HG02759 (cell line): ENCODE measurements at regions not wholly inside any gene's neighbourhood (a gene's known extent, or its start where the extent isn't known, plus 50 kb on each side); places are given as distances from the start of the nearest gene placed in this dataset.
A peak's percentile ranks its signal among the peaks of the same experiment; 100 is the strongest.
"Not testable (repeated sequence)": the region's sequence is repeated elsewhere in the genome, so short reads cannot be mapped to it uniquely, and the experiment has no call there.

ENCODE experiments used
- ATAC-seq: cut with Tn5 transposase; IDR thresholded peaks from one replicate; pipeline ENCODE4 v1.9.1; 2021; ENCODE audit warnings: mild to moderate bottlenecking, moderate library complexity; ENCODE audit not compliant: unreplicated experiment

DNA sequence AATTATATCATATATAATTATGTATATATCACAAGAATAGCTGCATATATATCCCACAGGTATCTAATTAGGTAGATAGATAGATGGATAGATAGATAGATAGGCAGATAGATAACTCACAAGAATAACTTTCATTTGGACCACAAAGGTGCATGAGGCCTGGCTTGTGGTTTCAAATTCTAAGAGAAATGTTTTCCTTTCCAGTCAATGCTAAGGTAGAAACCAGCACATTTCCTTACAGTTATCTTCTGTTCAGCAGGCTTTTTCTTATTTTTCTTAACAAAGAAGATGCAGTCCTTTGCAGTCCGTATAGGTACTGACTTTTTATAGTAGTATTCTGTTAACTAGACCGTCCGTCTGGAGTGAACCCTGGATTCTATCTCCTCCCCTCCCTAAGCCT lies 152.9 kb upstream of the ANKFN1 start:
- no peak for ATAC-seq

DNA sequence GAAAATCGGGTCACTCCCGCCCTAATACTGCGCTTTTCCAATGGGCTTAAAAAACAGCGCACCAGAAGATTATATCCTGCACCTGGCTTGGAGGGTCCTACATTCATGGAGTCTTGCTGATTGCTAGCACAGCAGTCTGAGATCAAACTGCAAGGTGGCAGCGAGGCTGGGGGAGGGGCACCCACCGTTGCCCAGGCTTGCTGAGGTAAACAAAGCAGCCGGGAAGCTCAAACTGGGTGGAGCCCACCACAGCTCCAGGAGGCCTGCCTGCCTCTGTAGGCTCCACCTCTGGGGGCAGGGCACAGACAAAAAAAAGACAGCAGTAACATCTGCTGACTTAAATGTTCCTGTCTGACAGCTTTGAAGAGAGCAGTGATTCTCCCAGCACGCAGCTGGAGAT lies 150.6 kb upstream of the ANKFN1 start:
- not testable (repeated sequence) for ATAC-seq

DNA sequence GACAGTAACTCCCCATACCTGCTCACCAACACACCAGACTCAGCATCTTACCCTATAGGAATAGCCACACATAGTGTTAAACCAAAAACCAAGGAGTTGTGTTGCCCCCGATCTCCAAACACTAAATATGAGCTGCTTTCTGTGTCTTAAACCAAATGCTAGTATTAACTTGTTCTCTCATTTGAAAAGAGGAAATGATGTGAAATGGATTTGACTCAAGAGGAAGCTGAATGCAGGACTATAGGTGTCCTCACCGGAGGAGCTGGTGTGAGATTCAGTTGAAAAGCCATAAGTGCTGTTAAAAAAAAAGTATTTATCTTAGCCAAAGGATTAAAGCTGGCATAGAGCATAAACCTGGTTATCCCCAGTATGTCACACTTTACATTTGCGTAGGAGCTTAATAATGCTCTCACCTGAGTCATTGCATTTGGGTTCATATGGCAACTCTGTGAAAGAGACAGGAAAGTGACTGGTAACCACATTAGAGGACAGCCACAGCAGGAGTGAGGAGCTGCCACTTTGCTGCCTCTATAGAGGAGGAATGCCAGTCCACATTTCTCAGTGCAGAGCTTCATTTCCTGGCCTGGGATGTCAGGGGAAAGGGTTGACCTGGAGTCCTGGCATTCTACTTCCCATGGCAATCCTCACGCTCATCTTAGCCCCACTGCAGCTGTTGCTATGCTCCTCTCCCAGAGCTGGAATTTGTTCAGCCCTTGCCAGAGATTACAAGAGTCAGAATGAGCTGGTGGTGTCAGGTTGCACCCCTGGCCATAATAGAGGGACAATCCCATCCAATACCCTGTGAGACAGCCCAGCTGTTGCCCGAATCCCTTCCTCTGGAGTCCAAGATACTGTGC lies 143.3 kb upstream of the ANKFN1 start:
- no peak for ATAC-seq

DNA sequence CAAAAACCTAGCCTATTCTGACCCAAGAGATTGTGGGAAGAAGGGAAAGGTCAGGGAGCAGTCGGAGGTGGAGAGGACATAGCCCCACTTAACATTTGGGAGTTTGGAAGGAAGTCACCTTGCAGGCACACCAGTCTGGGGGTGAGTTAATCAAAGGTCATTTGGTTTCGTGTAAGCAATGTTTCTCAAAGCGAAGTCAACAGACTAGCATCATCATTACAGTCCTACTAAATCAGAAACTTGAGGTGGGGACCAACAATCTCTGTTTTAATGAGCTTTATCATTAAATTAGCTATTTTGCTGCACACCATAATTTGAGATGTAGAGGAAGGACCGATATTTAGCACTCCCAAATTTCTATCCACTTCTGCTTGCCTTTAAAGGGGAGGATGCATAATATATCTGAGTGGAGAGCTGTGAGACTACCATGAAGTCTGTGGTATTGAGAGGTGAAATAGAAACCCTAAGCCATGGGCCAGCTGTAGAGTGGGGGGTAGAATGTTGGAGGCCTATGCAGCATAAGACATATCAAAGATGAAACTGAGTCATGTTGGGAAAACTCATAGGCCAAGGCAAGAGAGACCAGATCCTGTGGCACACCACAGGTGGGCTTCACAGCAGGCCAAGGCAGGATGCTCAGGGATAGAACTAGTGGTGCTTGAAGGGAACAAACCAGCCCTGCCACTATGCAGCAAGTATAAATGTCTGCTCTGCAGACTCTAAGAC lies 141.7 kb upstream of the ANKFN1 start:
- no peak for ATAC-seq

DNA sequence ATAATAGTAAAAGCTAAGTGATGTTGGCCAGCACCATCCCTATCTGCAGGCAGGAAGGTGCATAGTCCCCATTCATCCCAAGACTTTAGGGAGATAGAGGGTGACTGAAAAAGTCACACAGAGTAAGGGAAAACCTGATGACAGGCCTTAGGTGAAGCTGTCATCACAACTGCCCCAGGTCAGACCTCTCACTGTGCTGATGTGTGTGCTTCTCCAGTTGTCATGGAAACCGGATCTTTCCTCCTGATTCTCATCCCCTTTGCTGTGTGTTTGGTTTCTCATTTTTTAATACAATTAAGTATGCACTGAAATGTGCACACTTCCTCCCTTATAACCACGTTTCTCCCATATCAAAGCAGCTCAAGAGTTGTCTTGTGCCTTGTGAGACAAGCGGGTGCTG lies 135.1 kb upstream of the ANKFN1 start:
- no peak for ATAC-seq

DNA sequence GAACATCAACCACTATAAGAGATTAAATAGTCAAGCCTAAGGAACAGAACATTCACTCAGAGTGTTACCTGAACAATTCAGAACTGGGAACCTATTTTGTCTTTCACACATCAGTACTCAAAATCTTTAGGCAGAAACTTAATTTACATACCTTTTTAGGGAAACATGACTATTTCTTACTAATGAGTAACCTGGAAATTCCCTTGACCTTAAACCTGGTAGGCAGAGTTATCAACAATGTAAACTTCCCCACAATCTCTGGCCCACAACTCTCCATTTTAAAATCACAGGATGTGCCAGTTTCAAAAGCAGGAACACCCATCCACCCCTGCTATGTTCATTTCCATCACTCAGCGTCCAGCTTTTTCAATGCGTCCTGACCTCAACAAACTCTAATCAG lies 132.9 kb upstream of the ANKFN1 start:
- peak; percentile 59 for ATAC-seq

DNA sequence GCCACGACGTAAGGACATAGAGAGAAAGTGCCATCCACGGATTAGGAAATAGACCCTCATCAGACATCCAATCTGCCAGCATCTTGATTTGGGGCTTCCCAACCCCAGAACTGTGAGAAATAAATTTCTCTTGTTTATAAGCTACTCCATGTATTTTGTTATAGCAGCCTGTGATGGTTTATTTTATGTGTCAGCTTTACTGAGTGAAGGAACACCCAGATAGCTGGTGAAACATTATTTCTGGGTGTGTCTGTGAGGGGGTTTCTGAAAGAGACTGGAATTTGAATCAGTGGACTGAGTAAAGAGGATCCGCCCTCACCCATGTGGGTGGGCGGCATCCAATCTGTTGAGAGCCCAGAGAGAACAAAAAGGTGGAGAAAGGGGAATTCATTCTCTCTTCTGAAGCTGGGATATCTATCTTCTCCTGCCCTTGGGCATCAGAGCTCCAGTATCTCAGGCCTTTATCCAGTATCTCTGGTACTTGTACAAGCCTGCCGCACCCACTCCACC lies 131.5 kb upstream of the ANKFN1 start:
- no peak for ATAC-seq

DNA sequence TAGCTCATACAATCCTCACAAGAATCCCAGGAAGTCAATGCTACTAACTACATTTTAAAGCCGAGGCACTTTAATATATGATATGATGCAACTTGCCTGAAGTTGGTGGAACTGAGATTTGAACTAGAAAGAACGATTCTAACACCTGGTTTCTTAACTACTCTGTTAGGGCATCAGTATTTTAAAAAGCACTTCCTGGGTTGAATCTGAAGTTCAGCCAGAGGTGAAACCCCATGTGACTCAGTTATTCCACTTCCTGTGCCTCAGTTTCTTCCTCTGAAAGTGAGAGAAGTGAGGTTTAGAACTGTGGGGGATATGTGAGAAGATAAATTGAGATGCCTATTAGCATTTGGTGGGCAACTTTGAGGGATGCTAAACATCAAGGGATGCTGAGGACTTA lies 129.4 kb upstream of the ANKFN1 start:
- no peak for ATAC-seq

DNA sequence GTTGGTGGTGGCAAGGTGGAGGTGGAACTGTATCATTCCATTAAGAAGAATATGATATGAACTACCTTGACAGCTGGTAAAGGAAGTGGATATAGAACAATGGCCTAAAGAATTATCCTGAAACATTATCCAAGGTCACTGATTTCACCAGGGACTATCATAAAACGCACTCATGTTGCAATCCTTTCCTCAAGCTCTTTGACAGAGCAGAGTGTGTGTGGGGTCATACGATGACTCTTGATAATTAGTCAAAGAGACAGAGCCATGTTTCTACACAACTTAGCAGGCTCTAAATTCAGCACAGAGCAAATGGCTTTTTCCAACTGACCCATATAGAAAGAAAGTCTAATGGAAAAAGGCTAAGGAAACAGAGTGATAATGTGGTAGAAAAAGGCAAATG lies 126.4 kb upstream of the ANKFN1 start:
- no peak for ATAC-seq

DNA sequence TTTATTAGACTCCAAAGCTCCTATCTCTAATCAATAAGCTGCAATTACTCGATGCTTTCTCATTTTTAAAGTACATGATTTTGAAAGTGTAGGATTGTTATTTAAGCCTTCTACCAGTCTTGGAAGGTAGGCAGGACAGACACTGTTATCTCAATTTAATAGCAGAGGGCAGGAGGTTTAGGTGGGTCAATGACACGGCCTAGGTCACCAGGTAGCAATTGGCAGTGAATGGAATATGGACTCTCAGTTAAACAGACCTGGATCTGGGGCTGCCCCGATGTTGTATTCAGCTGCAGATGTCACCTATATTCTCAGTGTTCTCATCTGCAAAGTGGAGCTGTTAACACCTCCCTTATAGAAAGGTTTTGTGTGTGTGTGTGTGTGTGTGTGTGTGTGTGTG lies 124.4 kb upstream of the ANKFN1 start:
- no peak for ATAC-seq

DNA sequence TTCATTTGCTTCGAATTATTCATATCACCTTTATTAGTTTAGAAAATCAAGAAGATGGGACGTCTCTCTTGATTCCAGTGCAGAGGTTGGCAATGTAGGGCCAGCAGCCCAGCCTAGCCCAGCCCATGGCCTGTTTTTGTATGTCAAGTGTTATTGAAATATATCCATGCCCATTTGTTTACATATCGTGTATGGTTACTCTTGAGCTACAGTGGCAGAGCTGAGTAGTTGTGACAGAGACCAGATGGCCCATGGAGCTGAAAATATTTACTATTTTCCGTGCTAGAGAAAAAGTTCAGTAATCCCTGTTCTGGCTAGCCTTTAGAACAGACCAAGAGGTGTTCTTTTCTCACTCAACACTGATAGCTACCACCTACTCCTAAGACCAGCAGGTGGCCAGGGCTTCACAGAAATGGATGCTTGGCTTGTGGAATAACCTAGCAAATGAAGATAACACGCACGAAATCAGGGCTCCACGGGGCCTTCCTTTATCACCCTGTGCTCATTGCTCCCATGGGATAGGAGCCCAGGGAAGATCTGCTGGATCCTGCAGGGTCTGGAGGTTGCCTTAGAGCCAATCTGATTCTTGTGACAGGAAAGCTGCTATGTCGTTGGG lies 123.2 kb upstream of the ANKFN1 start:
- no peak for ATAC-seq

DNA sequence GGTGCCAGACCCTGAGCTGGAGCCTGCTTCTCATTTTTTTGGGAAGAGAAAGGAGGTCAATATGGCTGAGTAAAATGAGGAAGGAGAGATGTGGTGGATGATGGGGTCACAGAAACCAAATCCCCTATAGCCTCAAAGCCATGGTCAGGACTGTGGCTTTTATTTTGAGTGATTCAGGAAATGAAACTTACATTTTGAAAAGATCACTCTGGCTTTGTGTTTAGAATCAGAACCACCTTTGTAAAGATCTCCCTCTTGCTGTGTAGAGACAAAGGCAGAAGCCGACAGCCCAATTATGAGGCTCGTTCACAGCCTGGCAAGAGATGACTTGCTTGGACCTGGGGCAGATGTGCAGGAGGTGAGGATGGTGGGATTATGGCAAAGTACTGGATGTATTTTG lies 121.6 kb upstream of the ANKFN1 start:
- ATAC-seq = no peak

DNA sequence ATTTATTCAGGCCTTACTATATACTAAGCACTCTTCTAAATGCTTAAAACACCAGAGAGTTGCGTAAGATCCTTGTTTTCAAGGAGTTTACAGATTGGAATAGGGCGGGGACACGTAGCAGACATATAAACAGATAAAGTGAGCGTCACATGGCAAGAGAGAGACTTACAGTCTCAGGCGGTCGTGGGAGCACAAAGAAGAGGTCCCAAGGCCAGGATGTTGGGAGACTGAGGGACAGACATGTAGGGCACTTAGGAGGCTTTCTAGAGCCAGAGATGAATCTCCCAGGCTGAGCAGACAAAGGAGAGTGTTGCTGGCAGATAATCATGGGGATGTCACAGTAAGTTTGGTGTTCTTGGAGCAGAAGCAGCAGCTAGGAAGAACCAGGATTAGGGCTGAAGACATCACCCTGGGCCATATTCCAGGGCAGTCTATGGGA lies 119.1 kb upstream of the ANKFN1 start:
- no peak for ATAC-seq

DNA sequence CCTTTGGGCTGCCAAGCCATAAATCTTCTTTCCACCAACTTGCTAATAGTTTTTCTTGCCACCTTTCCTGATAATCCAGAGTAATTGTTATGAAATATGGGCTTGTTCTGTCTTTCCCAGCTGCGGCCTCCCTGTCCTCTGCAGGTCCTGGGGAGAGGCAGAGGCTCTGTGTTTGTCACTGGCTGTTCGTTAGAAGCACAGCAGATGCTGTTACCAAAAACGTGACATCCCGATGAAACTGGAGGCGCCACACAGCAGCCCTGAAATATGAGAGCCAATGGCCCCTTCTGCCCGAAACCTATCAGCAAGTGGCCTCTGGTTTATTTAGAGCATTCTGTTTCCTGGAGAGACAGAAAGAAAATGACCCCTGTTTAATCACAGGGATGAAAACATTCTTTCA lies 115.1 kb upstream of the ANKFN1 start:
- ATAC-seq = no peak

DNA sequence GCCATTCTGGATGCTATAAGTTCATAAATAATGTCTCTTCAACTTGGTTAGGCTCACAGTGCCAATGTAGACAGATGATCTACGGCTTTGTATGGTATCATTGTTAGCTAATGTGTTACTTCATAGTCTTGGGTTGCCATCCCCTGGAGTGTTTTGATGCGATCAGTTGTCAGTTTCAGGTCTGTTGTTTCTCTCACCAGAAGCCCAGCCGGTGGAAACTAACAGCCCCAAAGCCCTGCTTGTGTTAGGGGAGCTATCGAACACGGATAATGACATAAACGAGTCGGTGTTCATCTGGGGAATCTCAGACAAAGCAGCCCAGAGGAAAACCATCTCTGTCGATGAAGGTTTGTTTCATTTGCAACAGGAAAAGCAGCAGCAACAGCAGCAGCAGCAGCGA lies 107.4 kb upstream of the ANKFN1 start:
- no peak for ATAC-seq

DNA sequence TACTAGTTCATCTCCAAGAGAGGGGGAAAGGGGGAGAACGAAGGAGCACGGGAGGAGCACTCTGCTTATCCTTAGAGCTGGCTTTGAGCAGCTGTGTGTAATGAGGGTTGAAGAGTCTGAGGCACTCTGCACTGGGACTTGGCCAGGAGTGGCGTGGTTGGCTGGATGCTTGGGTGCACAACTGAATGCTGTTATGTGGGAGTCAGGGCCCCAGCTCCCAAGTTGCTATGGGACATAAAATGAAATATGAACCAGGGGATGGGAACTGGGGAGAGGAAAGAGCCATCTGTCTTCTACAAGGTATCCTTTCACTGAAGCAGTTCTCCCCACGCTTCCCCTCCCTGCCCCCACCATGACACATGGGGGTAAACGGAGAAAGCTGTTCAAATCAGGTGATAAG lies 105.9 kb upstream of the ANKFN1 start:
- ATAC-seq = no peak

DNA sequence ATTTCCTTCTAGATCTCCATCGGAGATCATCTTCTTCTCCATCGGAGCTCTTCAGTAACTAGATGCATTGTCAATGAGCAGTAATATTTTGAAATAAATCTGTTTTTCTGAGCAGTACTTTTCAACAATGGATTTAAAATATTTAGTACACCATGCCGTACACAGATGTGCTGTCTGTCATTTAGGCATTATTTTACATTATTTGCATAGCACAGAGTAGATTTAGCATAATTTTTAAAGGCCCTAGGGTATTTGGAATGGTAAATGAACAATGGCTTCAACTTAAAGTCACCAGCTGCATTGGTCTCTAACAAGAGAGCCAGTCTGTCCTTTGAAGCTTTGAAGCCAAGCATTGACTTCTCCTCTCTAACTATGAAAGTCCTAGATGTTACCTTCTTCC lies 95.4 kb upstream of the ANKFN1 start:
- ATAC-seq = no peak

DNA sequence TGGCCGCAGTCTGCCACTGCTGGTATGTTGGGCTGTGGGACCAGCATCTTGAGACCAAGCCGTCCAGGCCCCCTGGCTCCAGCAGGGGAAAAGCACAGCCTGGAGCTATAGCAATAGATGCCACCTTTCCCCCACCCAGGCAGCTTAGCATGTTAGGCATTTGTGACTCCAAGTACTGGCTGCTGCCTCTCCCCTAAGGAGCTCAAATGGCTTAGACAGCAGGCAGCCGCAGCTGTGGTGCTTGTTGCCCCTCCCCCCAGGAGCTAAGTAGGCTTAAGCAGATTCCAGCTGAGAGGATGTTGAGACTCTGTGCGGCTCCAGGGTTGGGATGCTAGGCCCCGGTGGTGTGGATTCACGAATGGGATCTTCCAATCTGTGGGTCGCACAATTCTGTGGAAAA lies 88.8 kb upstream of the ANKFN1 start:
- no peak for ATAC-seq

DNA sequence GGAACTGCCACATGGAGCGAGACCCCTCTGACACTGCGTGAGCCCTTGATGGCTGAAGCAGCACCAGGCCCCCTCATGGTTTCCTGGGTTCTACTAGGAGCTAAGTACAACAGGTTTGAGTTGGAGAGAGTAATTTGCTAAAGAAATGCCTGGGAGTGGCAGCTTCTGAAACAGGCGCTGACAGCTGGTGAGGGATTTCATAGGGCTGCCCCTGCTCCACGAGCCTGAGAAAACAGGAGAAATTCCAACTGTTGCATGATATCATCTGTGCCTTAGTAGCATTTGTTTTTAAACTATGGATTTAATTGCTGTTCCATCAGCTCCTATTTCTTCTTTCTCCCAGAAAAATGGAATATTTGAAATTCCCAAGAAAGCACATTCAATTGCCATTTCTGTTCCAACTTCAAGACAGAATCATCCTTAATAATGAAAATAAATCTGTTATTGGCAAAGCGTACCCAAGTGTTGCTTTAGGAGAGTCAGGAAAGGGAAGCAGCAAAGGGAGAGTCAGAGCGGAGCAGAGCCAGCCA lies 78.8 kb upstream of the ANKFN1 start:
- no peak for ATAC-seq

DNA sequence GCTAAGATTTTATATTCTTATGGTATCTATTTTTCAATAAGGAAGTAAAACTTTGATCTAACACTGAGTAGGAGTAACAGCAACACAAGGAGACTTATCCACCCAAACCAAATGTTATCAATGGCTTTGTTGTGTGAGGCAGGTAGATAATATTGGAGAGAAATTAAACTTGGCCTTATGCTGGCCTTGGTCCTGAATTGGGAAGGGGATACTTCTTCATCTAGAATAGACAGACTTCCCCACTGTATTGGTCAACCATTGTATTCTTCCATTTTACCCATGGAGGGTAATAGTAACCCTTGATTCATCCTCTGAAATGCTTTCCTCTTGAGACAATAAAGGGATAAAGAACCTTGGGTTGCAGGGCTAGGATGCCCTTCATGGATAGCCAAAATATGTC lies 76.3 kb upstream of the ANKFN1 start:
- ATAC-seq = no peak

DNA sequence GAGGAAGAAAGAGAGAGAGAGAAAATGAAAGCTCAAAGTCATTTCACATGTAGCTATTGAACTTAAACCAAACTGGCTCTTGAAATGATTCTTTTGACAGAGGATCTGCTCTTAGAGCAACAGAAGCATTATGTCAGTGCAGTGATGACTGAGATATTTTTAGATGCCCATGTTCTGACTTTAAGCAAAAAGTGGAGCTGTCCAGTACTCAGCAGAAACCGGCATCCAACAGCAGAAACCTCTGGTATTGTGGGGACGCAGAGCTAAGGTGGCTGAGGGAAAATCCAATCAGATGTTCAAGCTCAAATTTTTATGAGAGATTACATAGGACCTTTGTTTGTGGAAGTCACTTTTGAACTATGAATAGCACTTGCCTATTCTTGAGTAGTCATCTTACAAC lies 69.8 kb upstream of the ANKFN1 start:
- ATAC-seq = no peak
